ENCODE measurements at regions not wholly inside any gene's neighbourhood (a gene's known extent, or its start where the extent isn't known, plus 50 kb on each side); places are given as distances from the start of the nearest gene placed in this dataset.

DNA sequence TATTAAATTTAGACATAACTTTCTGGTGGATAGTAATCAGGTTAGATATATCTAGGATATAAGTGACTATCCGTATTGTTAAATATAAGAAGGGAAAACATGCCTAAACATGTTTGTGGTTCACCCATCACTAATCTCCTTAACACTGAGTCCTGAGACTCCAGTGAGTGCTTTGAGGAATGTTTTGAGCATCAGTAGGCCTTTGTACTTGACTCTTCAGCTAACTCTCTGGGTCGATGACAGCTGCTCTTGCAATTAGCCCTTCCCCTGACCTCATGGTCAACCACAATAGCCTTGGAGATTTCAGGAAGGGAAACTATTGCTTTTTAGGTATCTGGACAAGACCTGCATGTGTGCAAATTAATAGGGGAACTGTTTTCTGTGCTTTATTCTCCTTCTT, 716.8 kb downstream of the EPHA4 start:
- DNase-seq (ENCODE audit: low read depth) = no peak

DNA sequence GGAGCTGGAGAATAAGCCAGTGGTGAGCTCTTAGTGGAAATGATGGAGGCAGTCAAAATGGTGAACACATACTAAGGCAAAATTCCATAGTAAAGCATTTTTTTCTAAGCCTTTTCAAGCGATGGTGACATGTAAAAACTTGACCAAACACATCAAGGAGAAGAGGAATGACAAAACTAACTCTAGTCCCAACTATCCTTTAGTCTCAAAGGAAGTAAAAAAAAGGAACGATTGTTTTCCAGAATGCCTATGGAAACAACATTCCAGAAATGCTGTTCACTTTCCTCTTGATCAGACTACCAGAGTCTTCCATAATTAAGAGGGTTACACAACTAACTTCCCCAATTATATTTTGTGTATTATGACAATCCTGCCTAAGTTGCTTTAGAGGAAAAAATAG, 715.6 kb downstream of the EPHA4 start:
- no peak for DNase-seq (ENCODE audit: low read depth)

DNA sequence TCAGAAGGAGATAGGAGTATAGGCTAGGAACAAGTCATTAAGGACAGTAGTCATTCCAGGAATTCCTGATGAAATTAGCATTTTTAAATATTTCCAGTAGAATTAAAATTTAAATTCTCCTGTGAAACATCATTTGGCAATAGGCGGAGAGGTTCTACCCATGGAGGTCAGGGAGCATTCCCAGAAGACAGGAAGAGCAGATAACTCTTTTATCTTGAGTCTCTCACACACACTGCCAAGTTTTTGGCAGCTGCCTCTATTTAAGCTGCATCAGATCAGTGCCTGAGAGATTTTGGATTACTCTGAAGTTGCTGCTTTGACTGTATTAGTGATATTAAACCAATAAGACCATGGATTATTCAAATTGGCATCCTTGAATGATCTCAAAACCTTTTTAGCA, 714.7 kb downstream of the EPHA4 start:
- no peak for DNase-seq (ENCODE audit: low read depth)

DNA sequence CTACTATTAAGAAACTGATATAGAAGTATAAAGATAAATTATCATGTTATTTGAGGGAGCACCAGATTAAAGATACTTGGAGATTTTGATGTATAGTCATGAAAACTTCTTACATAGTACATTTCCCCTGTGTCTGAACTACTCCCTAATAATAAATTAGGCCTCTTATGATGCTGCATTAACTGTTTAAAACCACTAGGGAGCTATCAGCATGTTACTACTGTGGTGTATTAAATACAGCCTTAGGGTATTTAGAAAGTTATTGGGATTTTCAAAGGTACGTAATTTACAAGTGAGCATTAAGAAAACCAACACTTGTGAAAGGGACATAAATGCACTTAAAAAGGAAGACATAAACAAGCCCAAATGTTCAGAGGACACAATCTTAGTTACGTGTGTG, 714.0 kb downstream of the EPHA4 start:
- DNase-seq (ENCODE audit: low read depth) = no peak

DNA sequence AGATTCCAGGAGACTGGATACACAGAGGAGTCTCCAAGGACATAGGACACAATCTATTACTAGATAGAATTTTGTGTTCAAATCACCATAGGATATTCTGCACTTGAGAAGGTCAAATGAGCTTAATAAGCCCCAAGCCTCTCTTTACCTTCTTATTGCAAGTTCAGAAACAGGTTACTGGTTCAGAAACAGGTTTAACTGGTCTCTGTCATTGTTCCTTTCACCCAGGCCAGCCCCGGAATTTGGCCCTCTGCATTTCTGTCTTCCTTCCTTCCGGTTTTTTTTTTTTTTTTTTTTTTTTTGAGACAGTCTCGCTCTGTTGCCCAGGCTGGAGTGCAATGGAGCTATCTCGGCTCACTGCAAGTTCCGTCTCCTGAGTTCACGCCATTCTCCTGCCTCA, 700.2 kb downstream of the EPHA4 start:
- no peak for DNase-seq (ENCODE audit: low read depth)

DNA sequence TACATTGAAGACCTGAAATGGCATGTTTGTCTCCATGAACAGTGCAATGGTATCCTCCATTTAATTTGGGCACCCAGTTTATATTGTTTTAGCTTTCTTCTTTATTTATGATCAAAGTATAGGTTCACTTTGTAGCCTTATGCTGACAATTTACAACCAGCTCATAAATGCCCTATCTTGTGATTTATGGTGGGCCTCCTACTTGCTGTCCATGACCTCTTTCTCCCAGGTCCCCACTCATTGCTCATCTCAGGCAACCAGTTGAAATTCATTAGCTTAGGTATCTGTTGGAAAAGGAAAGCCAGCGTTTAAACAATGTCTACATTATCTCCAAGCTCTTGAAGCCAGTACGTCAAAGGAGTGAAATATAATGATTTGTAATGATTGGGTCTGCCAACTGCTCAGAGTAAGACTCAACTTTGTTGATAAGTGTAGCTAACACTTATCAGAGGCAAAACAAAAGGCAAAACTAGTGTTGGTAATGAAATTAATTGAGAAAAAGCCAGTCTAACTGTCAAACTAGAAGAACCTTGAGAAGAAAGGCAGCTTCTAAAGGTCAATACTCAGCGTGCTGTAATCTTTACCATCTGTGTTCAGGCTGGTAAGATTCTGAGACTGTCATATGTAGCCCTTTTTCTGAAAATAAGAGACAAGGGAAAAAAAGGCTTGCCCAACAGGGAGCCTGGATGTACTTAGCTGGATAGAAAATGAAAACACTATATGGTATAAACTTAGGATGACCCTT, 695.9 kb downstream of the EPHA4 start:
- no peak for DNase-seq (ENCODE audit: low read depth)

DNA sequence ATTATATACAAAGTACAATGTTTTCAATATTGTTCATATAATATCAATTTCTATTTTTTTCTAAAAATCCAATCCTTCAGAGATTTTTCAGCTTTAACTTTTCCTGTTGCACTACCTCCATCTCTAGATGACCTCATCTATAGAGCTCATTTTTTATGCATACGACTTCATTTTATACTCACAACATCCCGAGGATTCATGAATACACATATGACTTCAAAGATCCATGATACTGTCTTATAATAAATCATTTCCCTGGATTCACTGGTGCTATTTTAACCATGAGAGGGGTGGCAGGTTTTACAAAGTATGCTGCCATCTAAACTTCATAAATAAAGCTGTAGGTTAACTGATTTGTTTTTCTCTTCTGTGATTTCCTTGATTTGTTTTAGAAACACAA, 694.6 kb downstream of the EPHA4 start:
- no peak for DNase-seq (ENCODE audit: low read depth)

DNA sequence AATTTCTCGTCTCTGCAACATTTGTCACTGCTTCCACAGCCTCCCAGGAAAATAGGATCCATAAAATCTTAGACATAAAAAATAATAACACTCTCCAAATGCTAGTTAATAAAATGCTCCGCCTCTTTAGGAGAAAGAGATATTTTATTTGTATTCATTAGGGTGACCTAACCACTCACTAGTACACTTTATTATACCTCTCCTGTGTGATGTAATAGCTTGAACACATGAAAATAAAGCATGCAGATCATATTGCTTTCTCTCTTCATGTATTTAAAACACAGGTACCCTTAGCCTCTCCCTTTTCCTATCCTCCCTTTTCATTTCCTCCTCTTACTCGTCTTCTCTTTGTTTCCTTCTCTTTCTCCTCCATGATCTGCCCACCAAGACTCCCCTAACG, 694.2 kb downstream of the EPHA4 start:
- no peak for DNase-seq (ENCODE audit: low read depth)

DNA sequence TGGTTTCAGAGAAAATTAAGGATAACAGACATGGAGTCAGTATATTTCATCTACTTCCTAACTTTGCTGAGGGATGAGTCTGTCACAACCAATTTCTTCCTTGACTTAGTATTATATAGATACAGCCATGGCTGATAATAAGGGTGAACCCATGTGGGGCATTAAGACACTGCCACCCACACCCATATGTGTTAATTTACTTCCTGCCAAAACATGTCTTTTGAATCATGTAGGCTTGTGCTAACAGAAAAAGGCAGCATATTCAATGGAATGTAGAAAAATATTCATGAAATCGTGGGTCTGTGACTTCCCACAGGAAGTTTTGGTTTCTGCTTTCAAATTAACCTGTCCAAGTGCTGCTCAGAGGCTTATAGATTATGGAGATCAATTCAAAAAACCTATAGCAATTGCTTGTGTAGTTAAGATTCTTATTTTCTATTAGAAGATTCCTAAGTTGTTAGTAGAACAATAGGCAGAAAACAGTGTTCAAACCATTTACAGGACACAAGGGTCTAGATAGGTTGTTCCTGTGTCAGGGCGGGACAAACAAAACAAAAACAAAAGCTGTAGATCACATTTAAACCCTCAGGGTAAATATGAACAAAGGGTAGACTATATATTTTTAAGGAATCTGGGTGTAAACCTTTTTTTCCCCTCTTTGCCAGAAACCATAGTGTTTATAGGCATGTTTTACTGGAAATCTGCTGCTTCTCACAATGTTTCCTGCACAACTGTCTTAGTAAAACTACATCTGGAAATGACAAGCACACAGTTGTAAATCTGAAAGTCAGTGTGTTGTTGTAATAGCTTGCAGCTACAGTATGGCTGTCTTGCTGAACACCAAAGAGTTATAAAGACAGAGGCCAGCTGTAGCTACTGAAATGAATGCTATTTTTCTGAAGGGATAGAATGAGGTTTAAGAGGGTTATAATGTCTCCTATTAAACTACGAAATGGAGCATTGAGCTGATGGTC, 691.2 kb downstream of the EPHA4 start:
- no peak for DNase-seq (ENCODE audit: low read depth)

DNA sequence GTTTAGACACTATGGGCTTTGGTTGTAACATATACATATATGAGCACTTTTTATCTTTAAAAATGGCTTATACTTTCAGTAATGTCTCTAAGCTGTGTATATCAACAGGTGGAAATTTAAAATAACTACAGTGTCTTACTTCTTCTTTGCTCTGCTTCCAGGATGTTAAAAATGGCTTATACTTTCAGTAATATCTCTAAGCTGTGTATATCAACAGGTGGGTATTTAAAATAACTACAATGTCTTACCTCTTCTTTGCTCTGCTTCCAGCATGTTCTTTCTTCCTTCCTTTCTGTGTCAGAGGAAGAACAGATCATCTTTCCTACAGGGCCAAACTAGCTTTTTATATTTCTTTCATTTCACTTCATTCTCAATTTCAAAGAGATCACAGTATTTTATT, 689.6 kb downstream of the EPHA4 start:
- no peak for DNase-seq (ENCODE audit: low read depth)

DNA sequence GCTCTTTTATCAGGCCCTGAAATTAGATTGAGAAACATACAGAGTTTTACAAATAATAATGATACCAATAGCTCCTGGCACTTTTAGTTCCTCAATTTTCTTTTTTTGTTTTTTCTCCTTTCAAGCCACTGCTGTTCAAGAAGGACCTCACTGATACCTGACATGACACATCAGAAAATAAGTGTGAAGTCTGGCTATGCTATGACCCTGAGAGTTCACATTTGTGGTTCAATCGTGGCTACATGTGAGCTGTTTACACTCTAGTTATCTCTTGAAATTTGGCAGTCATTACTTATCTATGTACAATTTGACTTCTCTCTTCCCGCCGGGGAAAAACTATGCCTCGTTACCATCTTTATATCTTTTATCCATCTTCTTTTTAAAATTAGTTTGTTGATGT, 686.5 kb downstream of the EPHA4 start:
- no peak for DNase-seq (ENCODE audit: low read depth)

DNA sequence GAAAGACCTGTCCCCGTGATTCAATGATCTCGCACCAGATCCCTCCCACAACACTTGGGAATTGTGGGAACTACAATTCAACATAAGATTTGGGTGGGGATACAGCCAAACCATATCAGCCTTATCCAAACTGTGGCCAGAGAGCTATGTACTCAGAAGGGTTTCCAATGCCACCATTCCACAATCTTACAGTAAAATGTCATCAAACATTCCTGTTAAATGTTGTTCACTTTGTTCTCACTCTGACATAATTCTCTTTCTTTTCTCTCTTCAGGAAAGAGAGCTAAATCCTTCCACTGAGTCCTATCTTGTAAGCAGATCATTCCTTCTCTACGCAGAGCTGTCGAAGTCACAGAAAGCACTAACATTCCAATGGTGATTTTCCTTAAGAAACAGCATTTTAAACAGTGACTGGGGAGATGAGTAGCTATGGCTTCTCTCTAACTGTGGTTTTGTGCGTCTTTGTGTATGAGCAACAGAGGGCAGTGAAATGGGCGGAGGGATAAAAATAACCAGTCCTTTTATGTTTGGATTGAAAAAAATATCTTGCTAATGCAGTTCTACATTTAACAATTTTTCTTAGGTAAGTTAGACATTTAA, 684.7 kb downstream of the EPHA4 start:
- DNase-seq (ENCODE audit: low read depth) = no peak

DNA sequence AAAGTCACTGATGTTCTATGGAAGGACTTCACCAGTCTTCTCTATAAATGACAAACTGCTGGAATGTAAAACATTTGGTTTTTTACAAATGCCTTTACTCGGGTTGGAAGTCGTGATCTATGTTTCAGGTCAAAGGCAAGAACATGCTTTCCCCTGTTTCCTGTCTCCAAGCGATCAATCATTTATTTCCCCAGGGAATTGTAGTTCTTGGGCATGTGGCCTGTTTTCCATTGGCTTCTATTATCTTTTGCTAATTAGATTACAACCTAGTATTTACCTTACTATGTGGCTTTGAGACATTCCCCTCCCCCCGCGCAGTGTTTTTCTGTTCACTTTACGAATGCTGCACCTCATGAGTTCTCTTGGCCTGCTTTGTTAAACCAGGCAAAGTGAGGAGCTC, 684.2 kb downstream of the EPHA4 start:
- no peak for DNase-seq (ENCODE audit: low read depth)

DNA sequence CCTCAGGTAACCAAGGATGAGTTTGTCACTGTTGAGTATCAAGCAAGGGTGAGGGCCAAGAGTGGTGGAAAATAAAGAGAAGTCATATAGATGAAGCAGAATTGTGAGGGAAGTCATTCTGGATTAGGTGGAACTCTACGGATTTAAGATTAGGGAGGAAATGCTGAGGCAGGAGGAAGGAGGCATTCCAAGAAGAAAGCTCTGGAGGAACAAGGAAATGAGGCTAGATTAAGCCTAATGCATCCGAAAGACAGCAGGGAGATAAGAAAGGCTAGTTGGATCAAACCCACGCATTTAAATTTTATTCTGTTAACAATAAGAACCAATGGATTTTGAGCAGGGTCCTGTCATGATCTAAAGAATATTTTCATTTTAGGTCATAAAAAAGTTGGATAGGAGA, 681.2 kb downstream of the EPHA4 start:
- DNase-seq (ENCODE audit: low read depth) = no peak

DNA sequence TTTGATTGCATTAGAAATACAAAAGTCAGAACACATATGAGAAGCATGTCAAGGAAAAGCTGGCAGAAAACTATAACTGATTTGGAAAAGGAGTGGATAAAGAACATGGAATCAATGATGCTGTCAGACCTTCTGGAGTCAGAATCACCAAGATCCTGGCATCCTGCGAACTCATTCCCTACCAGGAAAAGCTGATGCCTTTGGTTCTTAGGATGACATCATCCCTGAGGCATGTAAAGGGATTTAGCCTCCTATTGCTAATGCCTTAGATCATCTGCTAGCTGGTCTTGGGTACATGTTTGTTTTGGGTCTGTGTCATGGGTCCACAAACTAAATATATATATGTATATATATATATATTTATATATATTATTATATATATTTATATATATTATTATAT, 680.7 kb downstream of the EPHA4 start:
- DNase-seq (ENCODE audit: low read depth) = no peak

DNA sequence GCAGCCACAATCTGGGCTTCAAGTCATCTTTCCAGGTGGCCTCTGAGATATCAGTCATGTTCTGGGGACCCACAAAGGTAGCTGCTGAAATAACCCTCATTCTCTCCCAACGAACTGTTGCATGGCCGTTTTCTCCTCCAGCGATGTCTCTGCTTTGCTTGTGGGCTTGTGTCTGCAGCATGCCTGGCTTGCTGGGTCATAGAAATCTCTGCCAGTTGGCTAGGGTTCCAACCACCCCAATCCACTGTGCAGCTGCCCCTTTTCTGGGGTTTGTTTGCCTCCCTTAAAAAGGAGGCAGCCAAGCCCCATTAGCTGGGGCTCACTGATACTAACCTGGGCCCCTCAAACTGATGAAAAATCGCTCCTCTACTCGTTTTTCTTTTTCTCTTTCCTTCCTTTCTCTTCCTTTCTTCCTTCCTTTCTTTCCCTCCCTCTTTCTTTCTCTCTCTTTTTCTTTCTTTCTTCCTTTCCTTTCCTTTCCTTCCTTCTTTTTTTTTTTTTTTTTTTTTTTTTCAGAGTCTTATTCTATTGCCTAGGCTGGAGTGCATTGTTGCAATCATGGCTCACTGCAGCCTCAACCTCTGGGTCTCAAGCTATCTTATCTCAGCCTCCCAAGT, 680.0 kb downstream of the EPHA4 start:
- no peak for DNase-seq (ENCODE audit: low read depth)

DNA sequence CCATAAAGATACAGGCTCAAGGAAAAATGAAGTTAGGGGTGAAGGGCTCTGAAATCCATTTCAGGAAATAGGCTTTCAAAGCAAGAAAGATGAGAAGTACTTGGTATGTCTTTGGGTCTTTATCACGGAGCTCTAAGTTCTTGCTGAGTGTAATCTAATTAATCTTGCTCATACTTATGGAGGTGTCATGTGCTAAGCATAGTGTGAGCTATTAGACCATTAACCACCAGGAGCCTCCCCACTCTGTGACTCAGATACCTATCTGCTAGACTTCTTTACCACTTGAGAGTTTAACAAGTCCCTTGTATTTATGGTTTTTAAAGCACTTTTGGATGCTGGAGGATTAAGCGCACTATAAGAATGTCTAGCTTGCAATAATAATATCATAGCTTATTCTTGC, 678.7 kb downstream of the EPHA4 start:
- no peak for DNase-seq (ENCODE audit: low read depth)

DNA sequence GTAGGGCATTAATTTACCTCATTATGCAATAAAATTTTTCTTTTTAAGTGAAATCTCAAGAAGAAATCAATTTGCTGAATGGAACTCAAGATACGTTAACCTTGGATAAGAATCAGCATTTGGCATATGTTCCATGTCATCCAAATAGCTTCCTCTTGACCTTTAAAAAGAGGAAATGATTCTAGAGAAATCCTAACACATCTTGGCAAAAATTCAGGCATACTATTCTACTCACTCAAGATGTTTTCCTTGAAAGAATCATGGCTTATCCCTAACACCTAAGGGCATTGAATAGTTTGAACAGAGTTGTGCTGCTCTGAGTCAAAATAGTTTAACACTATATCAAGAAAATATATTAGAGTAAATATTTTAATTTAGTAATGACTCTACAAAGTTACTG, 678.0 kb downstream of the EPHA4 start:
- DNase-seq (ENCODE audit: low read depth) = no peak

DNA sequence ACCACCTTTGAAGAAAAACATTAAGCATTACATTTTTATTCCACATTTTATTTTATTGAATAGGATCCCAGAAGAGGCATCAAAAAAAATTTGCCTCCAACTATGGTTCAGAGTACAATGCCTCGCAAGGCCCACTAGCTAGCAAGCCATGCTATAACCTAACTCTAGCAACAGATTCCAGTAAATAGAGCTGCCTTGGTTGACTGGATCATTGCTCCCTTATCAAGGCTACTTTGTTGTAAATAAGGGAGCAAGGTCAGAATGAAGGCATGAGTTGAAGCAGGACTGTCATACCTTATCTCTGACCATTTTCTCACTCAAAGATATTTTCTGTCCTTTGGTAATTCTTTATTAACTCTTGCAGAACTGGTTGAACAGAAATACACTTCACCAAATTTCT, 672.6 kb downstream of the EPHA4 start:
- no peak for DNase-seq (ENCODE audit: low read depth)

DNA sequence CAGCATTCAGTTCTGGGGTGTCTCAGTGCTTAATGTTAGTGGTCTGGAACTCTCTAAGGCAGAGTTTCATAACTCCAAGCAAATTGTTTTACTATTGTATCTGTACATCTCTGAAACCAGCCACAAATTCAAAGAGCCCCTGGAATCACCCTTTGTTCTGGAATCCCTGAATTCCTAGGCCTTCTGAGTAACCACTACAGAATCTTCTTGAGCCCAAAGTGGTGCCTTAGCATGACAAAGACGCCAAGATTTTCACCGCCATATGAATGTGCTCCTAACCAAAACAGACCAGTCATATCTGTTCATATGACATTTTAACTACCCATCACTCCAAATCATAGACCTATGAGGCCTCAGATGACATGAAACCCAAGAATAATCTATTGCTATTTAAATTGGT, 668.1 kb downstream of the EPHA4 start:
- no peak for DNase-seq (ENCODE audit: low read depth)

DNA sequence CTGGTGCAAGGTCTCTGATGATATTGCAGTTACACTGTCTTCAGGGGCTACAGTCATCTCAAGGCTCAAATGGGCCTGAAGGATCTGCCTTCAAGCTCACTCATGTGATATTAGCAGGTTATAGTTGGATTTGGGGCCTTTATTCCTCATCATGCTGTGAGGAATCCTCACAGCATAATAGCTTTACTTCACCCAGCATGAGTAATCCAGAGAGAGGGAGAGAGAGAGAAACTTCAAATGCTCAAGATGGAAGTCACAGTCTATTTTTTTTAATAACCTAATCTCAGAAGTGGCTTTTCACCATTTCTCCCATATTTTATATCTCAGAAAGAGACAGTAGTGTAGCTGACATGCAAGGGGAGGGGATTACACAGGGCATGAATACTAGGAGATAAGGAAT, 658.7 kb downstream of the EPHA4 start:
- DNase-seq (ENCODE audit: low read depth) = no peak

DNA sequence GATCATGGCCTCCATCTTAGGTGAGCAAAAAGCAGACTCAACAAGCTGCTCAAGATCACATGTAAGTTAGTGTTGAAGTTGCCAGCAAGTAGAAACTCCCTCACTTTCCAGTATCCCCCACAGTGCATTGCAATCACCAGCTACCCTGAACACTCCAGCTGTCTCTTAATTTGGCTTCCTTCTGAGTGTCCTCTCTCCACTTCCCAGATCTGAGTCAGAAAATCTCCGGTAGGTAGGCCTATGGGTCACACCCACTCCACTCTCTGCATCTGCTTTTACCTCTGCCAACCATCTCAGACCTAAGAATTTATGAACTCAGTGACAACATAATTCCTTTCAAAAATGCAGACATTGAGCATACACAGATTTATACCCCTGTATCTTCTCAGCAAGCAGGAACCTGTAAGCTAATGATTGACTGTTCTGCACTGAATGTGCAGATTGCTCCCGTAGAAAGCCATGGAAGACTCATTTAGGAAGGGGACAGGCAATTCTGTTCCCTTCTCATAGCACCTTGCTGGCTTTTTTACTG, 656.9 kb downstream of the EPHA4 start:
- no peak for DNase-seq (ENCODE audit: low read depth)

All from stimulated activated CD8-positive, alpha-beta memory T cell treated with anti-CD3 and anti-CD28 coated beads, Interleukin-12 subunit alpha, Interleukin-12 subunit beta, amount 100 ng/mL, for 1 hour (primary cell).